ENCODE measurements at regions not wholly inside any gene's neighbourhood (a gene's known extent, or its start where the extent isn't known, plus 50 kb on each side); places are given as distances from the start of the nearest gene placed in this dataset.

DNA sequence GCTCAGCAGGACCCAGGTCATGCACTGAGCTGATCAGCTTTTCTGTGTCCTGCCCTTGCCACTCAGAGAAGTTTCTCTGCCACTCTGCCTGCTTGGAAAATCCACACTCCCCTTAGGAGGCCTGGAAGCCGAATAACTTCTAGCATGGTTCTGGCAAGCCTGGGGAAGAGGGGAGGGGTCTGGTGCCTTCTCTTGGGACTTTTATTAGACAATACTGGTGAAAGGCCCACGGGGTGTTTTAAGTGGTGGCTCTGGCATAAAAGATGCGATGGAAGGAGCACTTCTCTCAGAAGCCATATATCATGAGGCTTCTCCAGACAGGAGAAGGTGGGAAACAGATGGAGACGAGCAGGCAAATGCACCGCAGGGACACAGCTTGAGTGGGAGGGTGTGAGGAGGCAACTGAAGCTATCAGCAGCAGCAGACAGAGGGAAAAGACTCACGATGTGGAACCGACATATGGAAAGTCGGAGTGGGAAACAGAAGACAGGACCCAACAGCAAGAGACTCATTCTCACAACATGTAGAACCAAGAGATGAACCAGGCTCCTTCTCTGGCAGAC, 141.8 kb upstream of the CTNNA2 start:
- TF ChIP-seq TAF1 (IDR thresholded peaks at IDR 0.05; ENCODE audit: borderline replicate concordance, low read depth, low read length) (no peak), POLR2AphosphoS5 (IDR thresholded peaks at IDR 0.05; ENCODE audit: low read depth, low read length) (no peak), POLR2A (IDR thresholded peaks at IDR 0.05; ENCODE audit: low read depth, low read length) (no peak)
